ENCODE measurements at regions not wholly inside any gene's neighbourhood (a gene's known extent, or its start where the extent isn't known, plus 50 kb on each side); places are given as distances from the start of the nearest gene placed in this dataset.

- 23 to 28% methylated on average over 2 of the region's 2 CpGs for WGBS, 2 donors
- no peak overlapping the region for H3K4me3 ChIP-seq
- ATAC-seq (ENCODE audit: insufficient read depth, low FRiP score) (no peak), DNase-seq (peak in 1 of 3 donors; percentile 26)
- no peaks in the 10 kb centered on the region for H3K4me1 ChIP-seq (ENCODE audit: control insufficient read depth in 5 of 5, insufficient read depth in 5 of 5, low read length in 5 of 5)
- no peaks in the 10 kb centered on the region for H3K36me3 ChIP-seq (ENCODE audit: control insufficient read depth in 4 of 4, insufficient read depth in 4 of 4, low read length in 4 of 4)
- H3K9me3 ChIP-seq (ENCODE audit: control insufficient read depth in 4 of 4, insufficient read depth in 3 of 4, low read length in 3 of 4), result no peaks in the 10 kb centered on the region
- H3K27me3 ChIP-seq (ENCODE audit: control insufficient read depth in 3 of 3, insufficient read depth in 3 of 3, low read length in 2 of 3), result peaks cover 0 to 3% (median 2%) of the 10 kb centered on the region in 3 donors
- no peak for TF ChIP-seq CTCF (IDR thresholded peaks at IDR 0.05; ENCODE audit: control extremely low read depth, extremely low read depth)
- no peak overlapping the region for H3K27ac ChIP-seq (ENCODE audit: low read depth in 1 of 2, low read length in 1 of 2)
- H3K9ac ChIP-seq (ENCODE audit: insufficient read depth in 1 of 2, low read length in 2 of 2), result no peak overlapping the region
These were observed 236.3 kb downstream of the HTR7 start for GRCh38 chr10:90621577-90621976.

- Histone ChIP-seq H3K9ac (ENCODE audit: insufficient read depth in 1 of 2, low read length in 2 of 2) (no peak overlapping the region), H3K36me3 (ENCODE audit: control insufficient read depth in 4 of 4, insufficient read depth in 4 of 4, low read length in 4 of 4) (no peaks in the 10 kb centered on the region), H3K4me1 (ENCODE audit: control insufficient read depth in 5 of 5, insufficient read depth in 5 of 5, low read length in 5 of 5) (no peaks in the 10 kb centered on the region), H3K27ac (ENCODE audit: low read depth in 1 of 2, low read length in 1 of 2) (no peak overlapping the region), H3K4me3 (no peak overlapping the region), H3K27me3 (ENCODE audit: control insufficient read depth in 3 of 3, insufficient read depth in 3 of 3, low read length in 2 of 3) (no peaks in the 10 kb centered on the region), H3K9me3 (ENCODE audit: control insufficient read depth in 4 of 4, insufficient read depth in 3 of 4, low read length in 3 of 4) (no peaks in the 10 kb centered on the region)
- DNase-seq (peak in 1 of 3 donors; percentile 38), ATAC-seq (ENCODE audit: insufficient read depth, low FRiP score) (no peak)
- 65 to 72% methylated on average over 2 of the region's 2 CpGs for WGBS, 2 donors
- TF ChIP-seq CTCF (IDR thresholded peaks at IDR 0.05; ENCODE audit: control extremely low read depth, extremely low read depth), result no peak
These were observed 222.6 kb downstream of the HTR7 start for GRCh38 chr10:90635111-90635765.

- WGBS, 2 donors, result 82 to 88% methylated on average over 2 of the region's 2 CpGs
These were observed 217.1 kb downstream of the HTR7 start for GRCh38 chr10:90640756-90641155.

More at GRCh38 chr10:90640756-90641155, 217.1 kb downstream of the HTR7 start:
- H3K9me3 ChIP-seq (ENCODE audit: control insufficient read depth in 4 of 4, insufficient read depth in 3 of 4, low read length in 3 of 4), result no peaks in the 10 kb centered on the region
- no peak overlapping the region for H3K9ac ChIP-seq (ENCODE audit: insufficient read depth in 1 of 2, low read length in 2 of 2)
- no peaks in the 10 kb centered on the region for H3K27me3 ChIP-seq (ENCODE audit: control insufficient read depth in 3 of 3, insufficient read depth in 3 of 3, low read length in 2 of 3)
- peak; percentile 20 to 71 (median 50) for DNase-seq
- H3K4me1 ChIP-seq (ENCODE audit: control insufficient read depth in 5 of 5, insufficient read depth in 5 of 5, low read length in 5 of 5), result peaks cover 0 to 33% (median 8%) of the 10 kb centered on the region in 5 donors
- no peak for ATAC-seq (ENCODE audit: insufficient read depth, low FRiP score)
- no peak overlapping the region for H3K27ac ChIP-seq (ENCODE audit: low read depth in 1 of 2, low read length in 1 of 2)
- no peaks in the 10 kb centered on the region for H3K36me3 ChIP-seq (ENCODE audit: control insufficient read depth in 4 of 4, insufficient read depth in 4 of 4, low read length in 4 of 4)
- no peak overlapping the region for H3K4me3 ChIP-seq
- no peak for TF ChIP-seq CTCF (IDR thresholded peaks at IDR 0.05; ENCODE audit: control extremely low read depth, extremely low read depth)
